HG03103 (cell line): ENCODE measurements at regions not wholly inside any gene's neighbourhood (a gene's known extent, or its start where the extent isn't known, plus 50 kb on each side); places are given as distances from the start of the nearest gene placed in this dataset.

Experiments
- ATAC-seq: cut with Tn5 transposase; IDR thresholded peaks from one replicate; pipeline ENCODE4 v1.9.1; 2021; ENCODE audit warnings: low read depth; ENCODE audit not compliant: unreplicated experiment

GRCh38 chr20:24891546-24892393 is 57.3 kb upstream of the CST7 start:
- no peak for ATAC-seq

DNA sequence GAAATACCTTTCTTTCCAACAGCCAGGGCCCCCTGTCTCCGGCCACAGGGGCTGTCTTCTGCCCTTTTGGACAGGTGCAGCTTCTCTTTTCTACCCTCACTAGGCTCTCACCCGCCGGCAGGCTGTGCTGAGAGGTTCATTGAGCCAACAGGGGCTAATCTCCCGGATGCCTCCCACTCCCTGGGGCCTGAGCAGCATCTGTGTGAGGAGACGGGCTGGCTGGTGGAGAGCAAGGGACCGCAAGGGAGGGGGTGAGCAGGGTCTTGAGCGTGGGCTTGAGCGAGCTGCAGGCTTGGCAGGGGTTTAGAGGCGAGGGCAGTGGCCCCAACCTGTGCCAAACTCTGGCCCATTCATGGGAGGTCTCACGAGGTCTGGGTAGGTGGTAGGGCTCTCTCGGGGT is 56.5 kb upstream of the CST7 start:
- no peak for ATAC-seq

GRCh38 chr20:24892931-24893330 is 56.1 kb upstream of the CST7 start:
- ATAC-seq, result no peak

GRCh38 chr20:24894488-24894887 is 54.6 kb upstream of the CST7 start:
- no peak for ATAC-seq

DNA sequence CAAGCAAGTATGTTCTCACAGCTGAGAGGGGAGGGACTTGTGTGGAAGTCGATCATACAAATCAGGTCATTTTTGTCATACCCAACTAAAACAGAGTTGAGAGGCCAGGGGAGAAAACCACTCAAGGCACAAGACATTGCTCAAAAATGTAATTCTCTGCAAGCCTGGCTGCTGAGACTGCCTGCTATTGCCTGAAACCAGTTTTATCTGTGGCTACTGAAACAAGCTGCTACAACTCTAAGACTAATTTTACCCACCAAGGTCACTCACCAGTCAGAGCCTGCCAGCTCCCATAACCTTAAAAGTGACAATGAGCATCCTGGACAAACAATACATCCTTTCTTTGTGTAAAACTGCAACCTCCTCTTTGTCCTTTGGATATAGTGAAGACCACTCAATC is 54.1 kb upstream of the CST7 start:
- ATAC-seq, result no peak

GRCh38 chr20:24895431-24895830 is 53.6 kb upstream of the CST7 start:
- no peak for ATAC-seq

DNA sequence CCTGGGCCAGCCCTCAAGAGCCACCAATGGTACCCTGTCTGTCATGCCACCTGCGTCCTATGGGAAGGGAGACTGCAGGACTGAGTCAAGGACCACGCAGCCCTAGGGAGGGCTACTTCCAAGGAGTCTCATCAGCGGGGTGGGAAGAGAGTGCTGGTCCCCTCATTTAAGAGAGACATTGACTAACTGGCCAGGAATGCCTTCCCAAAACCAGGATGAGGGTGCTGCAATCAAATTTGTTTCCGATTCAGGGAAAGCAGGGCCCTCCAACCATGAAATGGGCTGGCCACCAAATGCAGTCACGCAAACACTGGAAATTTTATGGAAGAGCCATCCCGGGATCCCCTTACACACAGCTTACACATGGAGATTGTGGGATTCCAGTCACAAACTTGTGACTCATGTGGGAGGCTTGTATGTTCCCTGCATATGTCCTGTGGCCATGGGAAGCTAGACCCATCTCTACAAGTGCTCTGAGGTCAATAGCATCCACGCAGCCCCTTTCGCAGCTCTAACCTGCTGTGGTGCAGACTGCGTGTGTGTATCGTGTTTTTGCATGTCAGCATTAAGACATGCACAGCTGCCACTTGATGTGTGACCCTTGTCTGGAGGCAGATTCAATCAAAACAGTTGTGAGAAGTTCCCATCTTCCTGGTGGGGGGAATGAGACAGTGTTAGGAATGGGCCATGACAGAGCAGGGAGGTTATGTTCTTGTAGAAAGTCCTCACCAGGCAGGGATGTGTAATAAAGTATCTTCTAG is 53.0 kb upstream of the CST7 start:
- no peak for ATAC-seq

- no peak for ATAC-seq
Measured at GRCh38 chr20:24896984-24897383, 52.1 kb upstream of the CST7 start.

GRCh38 chr20:24897974-24898373 is 51.1 kb upstream of the CST7 start:
- no peak for ATAC-seq

- ATAC-seq, result no peak
Measured at GRCh38 chr20:24899153-24899552, 49.9 kb upstream of the CST7 start.
